WTC11 (cell line): ENCODE measurements at regions not wholly inside any gene's neighbourhood (a gene's known extent, or its start where the extent isn't known, plus 50 kb on each side); places are given as distances from the start of the nearest gene placed in this dataset.

ENCODE experiments used
- ATAC-seq: fragments of 200-7000 bp; cut with Tn5 transposase; 2 replicates; pipeline ENCODE4 v1.10.0; 2021; ENCODE audit warnings: mild to moderate bottlenecking, moderate library complexity
- CTCF ChIA-PET: fragments of 300-600 bp; sonication (Branson Sonifier 250); formaldehyde crosslinking; loops from one replicate; lab custom pipeline; 2021; ENCODE audit warnings: antibody characterized with exemption; lab: Charles Lee
- POLR2A ChIA-PET: fragments of 350-600 bp; sonication (Branson Sonifier 250); formaldehyde crosslinking; loops from one replicate; lab custom pipeline; 2021; ENCODE audit warnings: antibody characterized with exemption; lab: Charles Lee
- DNase-seq: peaks from one replicate; pipeline ENCODE4 v3.0.0; 2021; ENCODE audit warnings: low spot score
- H3K27ac Mint-ChIP-seq: 2 replicates; pipeline ENCODE4 v1.8.0; 2021; ENCODE audit warnings: mixed read lengths
- H3K27me3 Mint-ChIP-seq: 2 replicates; pipeline ENCODE4 v1.8.0; 2021; ENCODE audit warnings: low read depth, mild to moderate bottlenecking, moderate library complexity, mixed read lengths
- H3K36me3 Mint-ChIP-seq: 2 replicates; pipeline ENCODE4 v1.8.0; 2021; ENCODE audit warnings: mixed read lengths
- H3K4me1 Mint-ChIP-seq: 2 replicates; pipeline ENCODE4 v1.8.0; 2022; ENCODE audit warnings: mixed read lengths
- H3K4me3 Mint-ChIP-seq: 2 replicates; pipeline ENCODE4 v1.8.0; 2021; ENCODE audit warnings: mild to moderate bottlenecking, moderate library complexity, mixed read lengths
- H3K9me3 Mint-ChIP-seq: 2 replicates; pipeline ENCODE4 v1.8.0; 2021; ENCODE audit warnings: mixed read lengths
- ATF3 ChIP-seq: sonication (generic); formaldehyde crosslinking; conservative IDR thresholded peaks from 2 replicates; pipeline ENCODE4 v1.8.1; 2022; ENCODE audit warnings: mild to moderate bottlenecking, missing genetic modification reagents
- CBFB ChIP-seq: sonication (generic); formaldehyde crosslinking; IDR thresholded peaks from 2 replicates; pipeline ENCODE4 v1.8.1; 2022; ENCODE audit warnings: mild to moderate bottlenecking, low read depth, missing genetic modification reagents
- CDX4 ChIP-seq: fragments of 250-450 bp; sonication (Bioruptor Pico); IDR thresholded peaks from 2 replicates; pipeline ENCODE4 v1.9.0; 2021; ENCODE audit warnings: moderate library complexity, mild to moderate bottlenecking, inconsistent platforms, borderline replicate concordance
- CTCF ChIP-seq: fragments of 200-600 bp; IDR thresholded peaks from 2 replicates; pipeline ENCODE4 v1.8.0; 2022; ENCODE audit warnings: antibody characterized with exemption
- E2F4 ChIP-seq: sonication (generic); formaldehyde crosslinking; IDR thresholded peaks from 2 replicates; pipeline ENCODE4 v1.8.1; 2022; ENCODE audit warnings: low read depth, mild to moderate bottlenecking, moderate library complexity, missing genetic modification reagents, borderline replicate concordance
- E2F5 ChIP-seq: sonication (generic); formaldehyde crosslinking; IDR thresholded peaks from 2 replicates; pipeline ENCODE4 v1.8.1; 2022; ENCODE audit warnings: mild to moderate bottlenecking, moderate library complexity, missing genetic modification reagents
- ESRRA ChIP-seq: sonication (generic); formaldehyde crosslinking; IDR thresholded peaks from 2 replicates; pipeline ENCODE4 v1.8.1; 2022; ENCODE audit warnings: mild to moderate bottlenecking, missing genetic modification reagents, borderline replicate concordance
- FOXJ3 ChIP-seq: sonication (generic); formaldehyde crosslinking; IDR thresholded peaks from 2 replicates; pipeline ENCODE4 v1.9.0; 2021; ENCODE audit warnings: missing genetic modification reagents, mild to moderate bottlenecking, borderline replicate concordance
- HMGA2 ChIP-seq: fragments of 250-450 bp; sonication (Bioruptor Pico); IDR thresholded peaks from 2 replicates; pipeline ENCODE4 v1.4.0; 2021; ENCODE audit warnings: mild to moderate bottlenecking, moderate library complexity
- MXD4 ChIP-seq: fragments of 250-450 bp; sonication (Bioruptor Pico); IDR thresholded peaks from 2 replicates; pipeline ENCODE4 v1.8.0; 2021; ENCODE audit warnings: mild to moderate bottlenecking, moderate library complexity, borderline replicate concordance
- MYBL2 ChIP-seq: sonication (generic); formaldehyde crosslinking; IDR thresholded peaks from 2 replicates; pipeline ENCODE4 v1.8.1; 2023; ENCODE audit warnings: mild to moderate bottlenecking, moderate library complexity, missing genetic modification reagents
- NFATC4 ChIP-seq: fragments of 250-450 bp; sonication (Bioruptor Pico); IDR thresholded peaks from 2 replicates; pipeline ENCODE4 v1.9.0; 2021; ENCODE audit warnings: mild to moderate bottlenecking
- PREB ChIP-seq: sonication (generic); formaldehyde crosslinking; IDR thresholded peaks from 2 replicates; pipeline ENCODE4 v1.8.1; 2022; ENCODE audit warnings: mild to moderate bottlenecking, missing genetic modification reagents, moderate library complexity, borderline replicate concordance
- SP1 ChIP-seq: sonication (generic); formaldehyde crosslinking; conservative IDR thresholded peaks from 2 replicates; pipeline ENCODE4 v1.8.1; 2022; ENCODE audit warnings: missing genetic modification reagents
- TEAD1 ChIP-seq: sonication (generic); formaldehyde crosslinking; IDR thresholded peaks from 2 replicates; pipeline ENCODE4 v1.8.0; 2022; ENCODE audit warnings: mild to moderate bottlenecking, missing genetic modification reagents
- TP53 ChIP-seq: sonication (generic); formaldehyde crosslinking; IDR thresholded peaks from 2 replicates; pipeline ENCODE4 v1.8.1; 2023; ENCODE audit warnings: mild to moderate bottlenecking, missing genetic modification reagents
- ZNF121 ChIP-seq: sonication (generic); formaldehyde crosslinking; IDR thresholded peaks from 2 replicates; pipeline ENCODE4 v1.8.0; 2023; ENCODE audit warnings: missing genetic modification reagents
- ZNF263 ChIP-seq: sonication (generic); formaldehyde crosslinking; IDR thresholded peaks from 2 replicates; pipeline ENCODE4 v1.8.1; 2022; ENCODE audit warnings: low read depth, mild to moderate bottlenecking, moderate library complexity, missing genetic modification reagents
- ZNF423 ChIP-seq: fragments of 250-450 bp; sonication (Bioruptor Pico); IDR thresholded peaks from 2 replicates; pipeline ENCODE4 v2.1.2; 2022; ENCODE audit warnings: mild to moderate bottlenecking, moderate library complexity
- ZNF532 ChIP-seq: fragments of 250-450 bp; sonication (Bioruptor Pico); IDR thresholded peaks from 2 replicates; pipeline ENCODE4 v1.9.0; 2021; ENCODE audit warnings: mild to moderate bottlenecking, borderline replicate concordance

GRCh38 chrX:67100031-67100884, 443.6 kb upstream of the AR start:
- Mint-ChIP-seq H3K27me3 (no peaks in the 10 kb centered on the region; the same call in 1 of the 2 replicates), H3K4me1 (peaks cover under 1% of the 10 kb centered on the region; the same call in 1 of the 2 replicates), H3K27ac (no peak overlapping the region), H3K36me3 (peaks cover under 1% of the 10 kb centered on the region; the same call in 1 of the 2 replicates), H3K4me3 (no peak overlapping the region), H3K9me3 (peaks cover 2% of the 10 kb centered on the region)
- CTCF ChIA-PET: no interaction called here
- DNase-seq: no peak
- POLR2A ChIA-PET: no interaction called here
- ATAC-seq: no peak
- TF ChIP-seq MYBL2 (CRISPR knock-in tag) (no peak), ZNF423 (CRISPR knock-in tag) (no peak), MXD4 (no peak), TEAD1 (CRISPR knock-in tag) (no peak), ATF3 (CRISPR knock-in tag) (no peak), NFATC4 (no peak), E2F4 (CRISPR knock-in tag) (no peak), CBFB (CRISPR knock-in tag) (no peak), SP1 (no peak), ZNF263 (CRISPR knock-in tag) (no peak), ESRRA (CRISPR knock-in tag) (no peak), CTCF (no peak), ZNF121 (no peak), PREB (CRISPR knock-in tag) (no peak), E2F5 (CRISPR knock-in tag) (no peak), TP53 (CRISPR knock-in tag) (no peak), FOXJ3 (CRISPR knock-in tag) (no peak), ZNF532 (CRISPR knock-in tag) (no peak), HMGA2 (CRISPR knock-in tag) (no peak), CDX4 (CRISPR knock-in tag) (no peak)
